ENCODE measurements at regions not wholly inside any gene's neighbourhood (a gene's known extent, or its start where the extent isn't known, plus 50 kb on each side); places are given as distances from the start of the nearest gene placed in this dataset.
"Not testable (repeated sequence)": the region's sequence is repeated elsewhere in the genome, so short reads cannot be mapped to it uniquely, and the experiment has no call there.

DNA sequence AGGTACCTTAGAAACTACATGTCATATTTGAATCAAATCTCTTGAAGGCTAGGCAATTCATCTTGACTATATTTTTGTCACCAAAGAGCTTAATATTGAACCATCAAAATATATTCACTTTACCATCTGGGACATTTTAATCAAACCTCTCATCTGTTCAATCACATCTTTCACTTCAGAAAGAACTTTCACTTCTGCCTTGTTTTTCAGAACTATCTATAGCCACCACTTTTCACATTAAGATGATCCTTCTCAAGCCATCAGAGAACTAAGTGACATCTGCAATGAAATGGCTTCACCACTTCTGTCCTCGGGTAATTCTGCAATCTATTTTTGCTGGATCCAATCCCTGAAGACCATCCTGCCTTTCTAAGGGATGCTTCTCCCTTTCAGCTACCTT lies 57.8 kb downstream of the OR2B2 start:
- DNase-seq: no peak

DNA sequence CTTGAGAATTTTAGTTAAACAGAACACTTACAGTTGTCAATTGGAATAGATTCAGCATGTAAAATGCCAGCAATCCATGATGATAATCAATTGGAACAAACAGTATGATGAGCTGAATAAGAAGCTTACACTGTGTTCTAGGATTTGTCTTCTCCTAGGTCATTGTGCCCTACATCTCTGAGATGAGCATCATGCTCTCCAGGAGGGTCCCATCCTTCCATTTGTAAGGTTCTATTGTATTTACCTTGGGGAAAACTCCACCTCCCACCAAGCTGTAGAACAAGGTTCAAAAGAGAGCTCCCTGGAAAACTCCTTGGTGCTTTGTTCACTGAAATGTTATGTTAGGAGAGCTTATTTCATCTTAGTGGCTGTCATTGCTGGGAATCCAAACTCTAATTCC lies 60.8 kb downstream of the OR2B2 start:
- DNase-seq: no peak

DNA sequence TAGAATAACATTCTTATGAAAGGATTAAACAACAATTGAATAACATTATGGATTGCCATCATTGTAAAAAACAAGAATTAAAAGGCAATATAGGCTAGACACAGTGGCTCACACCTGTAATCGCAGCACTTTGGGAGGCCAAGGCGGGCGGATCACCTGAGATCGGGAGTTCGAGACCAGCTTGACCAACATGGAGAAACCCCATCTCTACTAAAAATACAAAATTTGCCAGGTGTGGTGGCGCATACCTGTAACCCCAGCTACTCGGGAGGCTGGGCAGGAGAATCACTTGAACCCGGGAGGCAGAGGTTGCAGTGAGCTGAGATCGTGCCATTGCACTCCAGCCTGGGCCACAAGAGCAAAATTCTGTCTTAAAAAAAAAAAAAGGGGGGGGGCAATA lies 63.2 kb downstream of the OR2B2 start:
- DNase-seq: not testable (repeated sequence)

DNA sequence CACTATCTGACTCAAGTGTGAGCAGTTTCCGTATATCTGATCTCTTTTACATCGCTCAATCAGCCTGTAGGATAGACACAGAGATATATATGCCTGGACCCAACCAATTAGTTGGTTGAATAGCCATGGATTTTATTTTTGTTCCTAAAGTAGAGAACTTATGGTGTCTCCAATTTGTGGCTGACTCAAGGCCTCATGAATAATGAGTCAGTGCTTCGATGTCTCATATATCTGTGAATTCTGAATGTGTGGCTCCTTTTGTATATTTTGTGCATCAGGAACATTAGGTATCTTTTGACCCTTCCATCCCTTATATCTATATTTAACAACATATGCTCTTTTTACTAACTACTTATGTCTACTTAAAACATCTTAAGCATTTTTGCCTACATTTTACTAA lies 64.5 kb downstream of the OR2B2 start:
- no peak for DNase-seq

DNA sequence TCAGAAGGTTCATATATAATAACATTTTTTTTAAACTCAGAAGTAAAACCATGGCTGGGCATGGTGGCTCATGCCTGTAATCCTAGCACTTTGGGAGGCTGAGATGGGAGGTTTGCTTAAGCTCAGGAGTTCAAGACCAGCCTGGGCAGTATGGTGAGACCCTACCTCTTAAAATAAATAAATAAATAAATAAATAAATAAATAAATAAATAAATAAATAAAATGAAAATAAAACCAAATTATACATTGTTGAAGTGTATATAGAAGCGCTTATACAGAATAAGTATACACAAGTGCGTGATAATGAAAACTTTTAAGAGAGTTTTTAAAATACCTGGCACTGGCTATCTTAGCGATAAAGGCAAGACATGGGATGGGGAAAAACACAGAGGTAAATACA lies 71.6 kb downstream of the OR2B2 start:
- DNase-seq: no peak

DNA sequence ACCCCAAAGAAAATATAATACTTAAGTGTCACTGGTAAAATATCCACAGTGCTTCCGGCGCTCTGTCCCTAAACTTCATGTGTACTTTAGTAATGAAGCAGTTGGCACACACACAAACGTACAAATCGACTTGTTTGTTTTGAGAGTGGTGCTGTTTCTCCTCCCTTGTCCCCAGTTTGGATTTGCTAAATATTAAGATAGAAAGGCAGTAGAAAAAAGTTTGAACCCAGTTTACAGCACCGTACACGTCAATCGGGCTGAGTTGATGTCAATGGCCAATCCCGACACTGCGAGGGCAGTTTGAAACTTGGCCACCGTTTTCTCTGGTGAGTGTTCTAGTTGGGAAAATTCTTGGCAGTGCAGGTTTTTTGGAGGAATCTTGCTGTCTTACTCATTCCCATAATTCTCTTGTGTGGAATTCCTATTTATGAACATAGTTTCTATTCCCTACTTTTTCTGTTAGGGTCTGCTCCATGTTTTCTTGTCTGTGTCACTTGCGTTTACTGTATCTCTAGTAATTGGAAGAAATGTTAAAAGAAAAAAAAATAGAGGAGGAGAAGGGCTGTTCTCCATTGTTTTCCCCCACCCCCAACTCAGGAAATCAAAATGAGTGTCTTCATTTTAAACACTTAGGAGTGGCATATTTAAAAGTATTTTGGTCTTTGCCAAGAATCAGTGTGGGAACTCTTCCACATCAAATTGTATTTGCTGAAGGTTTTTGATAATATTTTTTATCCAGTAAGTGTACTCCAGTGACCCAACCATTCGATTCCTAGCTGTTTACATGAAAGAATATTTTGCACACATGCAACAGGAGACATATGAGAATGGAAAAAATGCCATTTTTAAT lies 72.3 kb downstream of the OR2B2 start:
- no peak for DNase-seq

DNA sequence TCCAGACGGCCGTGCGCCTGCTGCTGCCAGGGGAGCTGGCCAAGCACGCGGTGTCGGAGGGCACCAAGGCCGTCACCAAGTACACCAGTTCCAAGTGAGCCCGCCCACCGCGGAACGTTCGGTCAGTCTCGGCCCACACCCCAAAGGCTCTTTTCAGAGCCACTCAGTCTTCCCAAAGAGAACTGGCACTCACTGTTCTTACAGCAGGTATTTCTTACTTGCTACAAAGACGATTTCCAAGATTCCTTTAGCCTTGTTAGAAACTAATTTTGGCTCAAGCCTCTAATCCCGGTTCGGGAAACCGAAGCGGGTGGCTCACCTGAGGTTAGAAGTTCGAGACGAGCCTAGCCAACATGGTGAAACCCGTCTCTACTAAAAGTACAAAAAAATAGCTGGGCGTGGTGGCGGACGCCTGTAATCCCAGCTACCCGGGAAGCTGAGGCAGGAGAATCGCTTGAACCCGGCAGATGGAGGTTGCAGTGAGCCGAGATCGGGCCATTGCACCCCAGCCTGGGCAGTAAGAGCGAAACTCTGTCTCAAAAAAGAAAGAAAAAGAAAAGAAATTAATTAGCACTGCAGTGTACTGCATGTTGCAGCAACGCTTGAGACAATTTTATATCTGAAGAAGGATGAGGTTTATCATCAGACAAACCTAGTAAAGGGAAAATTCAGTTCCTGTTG lies 73.1 kb downstream of the OR2B2 start:
- peak; percentile 45 for DNase-seq

DNA sequence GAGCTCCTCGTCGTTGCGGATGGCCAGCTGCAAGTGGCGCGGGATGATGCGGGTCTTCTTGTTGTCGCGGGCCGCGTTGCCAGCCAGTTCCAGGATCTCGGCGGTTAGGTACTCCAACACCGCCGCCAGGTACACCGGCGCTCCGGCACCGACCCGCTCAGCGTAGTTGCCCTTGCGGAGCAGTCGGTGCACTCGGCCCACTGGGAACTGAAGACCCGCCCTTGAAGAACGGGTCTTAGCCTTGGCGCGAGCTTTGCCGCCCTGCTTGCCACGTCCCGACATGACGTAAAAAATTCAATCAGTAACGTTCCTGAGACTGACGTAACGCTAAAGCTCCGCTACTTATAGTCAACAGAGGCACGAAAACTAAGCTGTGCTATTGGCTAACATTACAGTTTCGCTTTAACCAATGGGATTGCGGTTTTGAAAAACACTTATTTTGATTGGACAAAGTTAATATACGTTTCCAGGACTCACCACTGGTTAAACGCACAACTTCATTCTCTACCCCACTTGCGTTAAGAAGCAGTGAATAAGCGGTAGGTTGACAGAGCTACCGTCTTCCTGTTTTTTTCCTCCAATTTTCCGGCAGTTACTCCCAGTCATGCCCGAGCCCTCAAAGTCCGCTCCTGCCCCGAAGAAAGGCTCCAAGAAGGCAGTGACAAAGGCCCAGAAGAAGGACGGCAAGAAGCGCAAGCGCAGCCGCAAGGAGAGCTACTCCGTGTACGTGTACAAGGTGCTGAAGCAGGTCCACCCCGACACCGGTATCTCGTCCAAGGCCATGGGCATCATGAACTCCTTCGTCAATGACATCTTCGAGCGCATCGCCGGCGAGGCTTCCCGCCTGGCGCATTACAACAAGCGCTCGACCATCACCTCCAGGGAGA lies 73.9 kb downstream of the OR2B2 start:
- peak; percentile 61 for DNase-seq

DNA sequence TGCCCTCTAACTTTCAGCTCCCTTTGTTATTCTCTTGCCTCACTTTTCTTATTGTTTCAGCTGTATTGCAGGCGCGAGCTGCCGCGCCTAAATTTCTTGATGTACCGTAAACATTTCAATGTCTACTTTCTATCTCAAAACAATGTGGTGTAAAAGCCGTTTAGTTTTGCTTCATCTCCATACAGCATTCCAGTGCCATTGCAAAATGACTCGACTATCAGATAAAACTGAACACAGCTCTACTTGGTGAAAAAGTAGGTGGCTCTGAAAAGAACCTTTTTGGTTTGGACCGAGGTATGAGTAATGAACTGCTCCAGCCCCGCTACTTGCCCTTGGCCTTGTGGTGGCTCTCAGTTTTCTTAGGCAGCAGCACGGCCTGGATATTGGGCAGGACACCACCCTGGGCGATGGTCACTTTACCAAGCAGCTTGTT lies 74.6 kb downstream of the OR2B2 start:
- no peak for DNase-seq

DNA sequence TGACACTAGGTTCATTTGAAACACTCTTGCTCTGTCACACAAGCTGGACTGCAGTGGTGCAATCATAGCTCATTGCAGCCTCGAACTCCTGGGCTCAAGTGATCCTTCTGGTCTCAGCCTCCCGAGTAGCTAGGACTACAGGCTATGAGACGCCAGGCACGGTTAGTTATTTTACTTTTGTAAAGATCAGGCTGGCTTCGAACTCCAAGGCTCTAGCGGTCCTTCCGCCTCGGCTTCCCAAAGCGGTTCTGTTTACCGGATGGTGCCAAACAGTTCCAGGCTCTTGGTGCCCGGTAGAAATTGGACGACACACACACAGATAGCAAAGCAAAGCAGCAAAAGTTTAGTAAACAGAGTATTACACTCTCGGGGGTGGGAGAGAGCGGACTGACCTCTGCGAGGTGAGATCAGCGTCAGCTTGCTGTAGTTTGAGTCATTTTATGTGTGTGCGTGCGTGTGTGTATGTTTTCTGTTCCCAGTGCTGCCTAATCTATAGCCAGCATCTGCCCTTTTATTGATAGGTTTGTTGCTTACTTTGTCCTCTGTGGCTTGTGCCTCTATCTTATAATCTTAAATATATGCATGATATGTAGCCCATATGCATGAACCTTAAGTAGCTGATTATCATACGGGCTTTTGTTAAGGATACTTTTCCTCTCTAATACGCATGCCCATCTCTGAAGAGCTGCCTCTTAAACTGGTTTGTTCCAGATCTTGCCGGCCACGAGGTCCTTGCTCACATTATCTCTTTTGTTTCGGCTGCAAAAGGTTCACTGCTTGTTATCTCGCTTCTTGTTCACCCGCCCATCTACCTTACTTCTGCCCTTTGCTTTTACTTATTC lies 75.2 kb downstream of the OR2B2 start:
- peak; percentile 12 for DNase-seq

DNA sequence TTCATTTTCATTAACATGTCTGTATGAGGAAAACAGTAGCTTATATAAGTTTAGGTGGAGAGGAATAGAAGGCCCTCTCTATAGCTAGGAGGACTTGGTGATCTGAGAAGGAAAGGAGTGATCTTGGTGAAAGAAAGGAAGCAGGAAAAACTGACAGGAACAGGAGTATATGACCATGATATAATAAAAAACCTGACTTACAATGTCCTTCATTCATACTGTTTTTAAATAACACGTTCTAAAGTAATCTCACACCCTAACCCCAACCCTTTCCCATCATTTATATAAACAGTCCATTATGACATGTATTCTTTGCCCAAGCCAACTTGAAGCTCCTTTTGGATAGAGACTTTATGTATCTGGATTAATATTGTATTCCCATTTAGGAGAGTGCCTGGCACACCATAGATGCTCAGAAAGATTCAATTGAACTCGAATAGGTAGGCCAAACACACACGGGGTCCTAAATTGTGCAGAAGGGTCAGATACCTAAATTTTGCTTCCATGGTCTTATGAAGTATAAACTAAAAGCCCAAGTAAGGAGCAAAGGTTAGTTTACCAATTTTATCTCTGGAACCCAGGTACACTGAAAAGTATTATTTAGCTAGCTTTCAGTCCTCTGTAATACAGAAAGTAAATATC lies 75.9 kb downstream of the OR2B2 start:
- DNase-seq: no peak

DNA sequence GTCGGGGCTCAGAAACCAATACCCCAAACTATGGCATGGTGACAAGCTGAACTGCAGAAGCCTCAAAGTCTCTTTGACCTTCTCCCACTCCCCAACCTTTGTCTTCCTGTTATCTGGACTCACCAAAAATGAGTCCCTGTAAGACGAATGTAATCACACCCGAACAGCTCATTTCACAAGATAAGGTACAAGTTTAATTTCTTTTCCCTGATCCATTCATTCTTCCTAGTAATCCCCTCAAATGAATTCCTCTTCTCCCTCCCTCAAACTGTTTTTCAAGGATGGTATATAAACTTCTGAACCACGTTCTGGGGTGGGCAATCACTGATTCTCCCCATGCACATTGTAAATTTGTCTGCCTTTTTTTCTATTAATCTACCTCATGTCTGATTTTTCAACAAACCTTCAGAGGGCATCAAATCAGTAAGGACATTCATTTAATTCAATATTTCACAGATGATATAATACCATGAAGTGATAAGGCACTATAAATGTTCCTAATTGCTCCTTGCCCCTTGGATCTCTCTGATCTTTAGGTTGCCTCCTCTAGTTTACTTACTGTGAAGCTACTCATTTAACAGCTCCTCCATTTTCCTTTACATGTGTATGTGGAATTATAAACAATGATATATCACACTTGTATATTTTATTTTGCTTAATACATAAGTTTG lies 77.2 kb downstream of the OR2B2 start:
- DNase-seq: no peak

DNA sequence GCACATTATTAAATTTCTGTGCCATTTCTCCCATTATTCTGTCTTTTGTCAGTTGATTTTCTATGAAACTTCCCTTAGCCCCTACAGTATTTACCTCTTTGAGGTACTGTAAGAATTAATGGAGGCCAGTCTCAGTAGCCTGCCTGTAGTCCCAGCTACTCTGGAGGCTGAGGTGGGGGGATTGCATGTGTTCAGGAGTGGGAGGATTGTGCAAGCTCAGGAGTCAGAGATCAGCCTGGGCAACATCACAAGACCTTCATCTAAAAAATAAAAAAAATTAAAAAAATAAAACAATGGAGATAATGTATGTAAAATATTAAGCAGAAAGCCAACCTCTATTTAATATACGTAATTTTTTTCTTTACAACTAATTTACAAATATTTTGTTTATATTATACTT lies 77.8 kb downstream of the OR2B2 start:
- no peak for DNase-seq

DNA sequence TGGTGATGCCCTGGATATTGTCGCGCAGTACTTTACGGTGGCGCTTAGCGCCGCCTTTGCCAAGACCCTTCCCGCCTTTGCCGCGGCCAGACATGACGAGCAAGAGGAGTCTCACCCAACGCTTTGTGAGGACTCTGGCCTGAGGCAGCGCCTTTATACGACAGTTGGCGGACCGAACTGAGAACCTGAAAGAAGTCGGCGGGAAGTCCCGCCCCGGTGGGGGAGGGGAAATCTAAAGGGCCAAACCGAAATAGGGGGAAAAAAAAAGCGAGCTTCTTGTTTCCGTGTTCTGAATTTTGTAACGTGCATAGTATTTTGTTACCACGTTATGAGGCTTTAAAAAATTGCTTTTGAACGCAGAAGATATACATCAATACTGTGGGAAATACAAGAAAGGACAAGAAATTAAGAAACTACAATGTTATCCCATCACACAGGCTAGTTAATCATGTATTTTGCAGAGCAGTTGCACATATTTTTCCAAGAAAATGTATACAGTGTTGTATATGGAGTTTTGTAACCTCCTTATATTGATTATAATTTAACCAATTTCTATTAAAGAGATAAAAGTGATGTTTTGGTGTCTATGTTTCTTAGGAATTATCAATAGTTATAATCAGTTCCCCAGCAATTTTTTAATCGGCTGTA lies 80.6 kb downstream of the OR2B2 start:
- DNase-seq: not testable (repeated sequence)

DNA sequence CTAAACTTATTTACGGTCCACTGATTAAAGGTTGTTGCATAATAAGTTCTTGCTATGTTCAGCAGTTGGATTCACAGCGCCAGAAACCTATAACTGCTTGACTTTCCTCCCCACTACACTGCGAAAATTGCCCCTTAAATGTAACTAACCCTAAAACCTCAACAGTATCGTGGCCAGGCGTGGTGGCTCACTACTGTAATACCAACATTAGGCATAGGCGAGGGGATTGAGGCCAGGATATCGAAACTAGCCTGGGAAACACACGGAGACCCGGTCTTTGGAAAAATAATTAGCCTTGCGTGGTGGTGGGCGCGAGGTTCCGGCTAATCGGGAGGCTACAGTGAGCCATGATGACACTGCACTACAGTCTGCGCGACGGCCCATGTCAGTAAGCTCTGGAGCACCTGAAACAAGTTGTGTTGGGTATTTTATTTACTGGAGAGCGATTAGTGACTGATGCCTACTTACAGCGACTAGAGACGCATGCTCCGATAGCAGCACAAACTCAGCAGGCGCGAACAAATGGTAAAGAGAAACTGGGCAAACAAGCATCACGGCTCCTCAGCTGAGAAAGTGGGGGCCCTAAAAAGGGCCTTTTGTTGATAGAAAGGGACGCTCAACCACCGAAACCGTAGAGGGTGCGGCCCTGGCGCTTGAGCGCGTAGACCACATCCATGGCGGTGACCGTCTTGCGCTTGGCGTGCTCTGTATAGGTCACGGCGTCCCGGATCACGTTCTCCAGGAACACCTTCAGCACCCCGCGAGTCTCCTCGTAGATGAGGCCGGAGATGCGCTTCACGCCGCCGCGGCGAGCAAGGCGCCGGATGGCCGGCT lies 81.4 kb downstream of the OR2B2 start:
- not testable (repeated sequence) for DNase-seq

DNA sequence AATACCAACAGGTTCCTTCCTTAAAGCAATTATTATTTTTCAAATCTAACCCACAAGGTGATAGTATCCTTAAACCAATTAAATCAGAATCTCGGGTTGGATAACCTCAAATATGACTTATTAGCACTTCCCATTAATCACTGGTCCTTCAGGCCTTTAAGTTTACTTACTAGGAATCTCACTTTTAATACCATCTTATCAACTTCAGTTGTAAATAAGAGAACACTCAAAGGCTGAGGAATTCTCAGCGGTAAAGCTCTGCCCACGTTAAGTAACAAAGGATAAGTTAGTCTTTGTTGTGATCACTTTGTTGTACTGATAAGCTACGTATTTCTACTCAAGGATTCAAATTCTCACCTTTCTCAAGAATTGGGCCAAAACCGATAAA lies 82.0 kb downstream of the OR2B2 start:
- no peak for DNase-seq

DNA sequence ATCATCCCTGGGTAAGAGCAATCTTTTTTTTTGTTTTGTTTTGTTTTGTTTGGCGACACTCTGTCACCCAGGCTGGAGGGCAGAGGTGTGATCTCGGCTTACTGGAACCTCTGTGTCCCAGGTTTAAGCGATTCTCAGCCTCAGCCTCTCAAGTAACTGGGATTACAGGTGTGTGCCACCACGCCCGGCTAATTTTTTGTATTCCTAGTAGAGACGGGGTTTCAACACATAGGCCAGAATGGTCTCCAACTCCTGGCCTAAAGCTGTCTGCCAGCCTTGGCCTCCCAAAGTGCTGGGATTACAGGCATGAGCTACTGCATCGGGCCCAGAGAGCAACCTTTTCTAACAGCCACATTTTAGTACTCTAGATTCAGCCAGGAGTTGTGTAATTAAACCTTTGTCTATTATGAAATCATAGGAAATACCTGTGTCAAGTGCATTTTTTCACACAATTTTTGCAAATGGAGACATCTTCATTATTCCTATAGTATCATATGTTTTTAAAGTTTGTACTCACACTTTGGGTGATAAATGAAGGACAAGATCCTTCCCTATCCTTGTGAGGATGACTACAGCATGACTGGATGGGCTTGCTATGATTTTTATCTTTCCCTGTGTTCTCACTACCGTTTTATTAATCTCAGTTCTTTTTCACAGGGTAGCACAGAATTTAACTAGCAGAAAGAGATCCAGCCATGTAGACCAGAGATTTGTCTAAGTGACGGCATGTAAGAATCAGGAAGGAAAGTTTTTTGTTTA lies 82.6 kb downstream of the OR2B2 start:
- no peak for DNase-seq

DNA sequence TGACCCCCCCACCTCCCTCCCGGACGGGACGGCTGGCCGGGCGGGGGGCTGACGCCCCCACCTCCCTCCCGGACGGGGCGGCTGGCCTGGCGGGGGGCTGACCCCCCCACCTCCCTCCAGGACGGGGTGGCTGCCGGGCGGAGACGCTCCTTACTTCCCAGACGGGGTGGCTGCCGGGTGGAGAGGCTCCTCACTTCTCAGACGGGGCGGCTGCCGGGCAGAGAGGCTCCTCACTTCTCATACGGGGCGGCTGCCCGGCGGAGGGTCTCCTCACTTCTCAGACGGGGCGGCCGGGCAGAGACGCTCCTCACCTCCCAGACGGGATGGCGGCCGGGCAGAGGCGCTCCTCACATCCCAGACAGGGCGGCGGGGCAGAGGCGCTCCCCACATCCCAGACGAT lies 84.7 kb downstream of the OR2B2 start:
- not testable (repeated sequence) for DNase-seq

DNA sequence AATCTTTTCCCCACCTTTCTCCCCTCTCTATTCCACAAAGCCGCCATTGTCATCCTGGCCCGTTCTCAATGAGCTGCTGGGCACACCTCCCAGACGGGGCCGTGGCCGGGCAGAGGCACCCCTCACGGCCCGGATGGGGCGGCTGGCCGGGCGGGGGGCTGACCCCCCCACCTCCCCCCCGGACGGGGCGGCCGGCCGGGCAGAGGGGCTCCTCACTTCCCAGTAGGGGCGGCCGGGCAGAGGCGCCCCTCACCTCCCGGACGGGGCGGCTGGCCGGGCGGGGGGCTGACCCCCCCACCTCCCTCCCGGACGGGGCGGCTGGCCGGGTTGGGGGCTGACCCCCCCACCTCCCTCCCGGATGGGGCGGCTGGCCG lies 85.6 kb downstream of the OR2B2 start:
- DNase-seq: not testable (repeated sequence)
